Right renal cortex interstitium (tissue), 3 donors: ENCODE measurements at regions not wholly inside any gene's neighbourhood (a gene's known extent, or its start where the extent isn't known, plus 50 kb on each side); places are given as distances from the start of the nearest gene placed in this dataset.
"Not testable (repeated sequence)": the region's sequence is repeated elsewhere in the genome, so short reads cannot be mapped to it uniquely, and the experiment has no call there.

Experiments
- DNase-seq, 3 donors: peaks; one replicate each; pipeline ENCODE4 v3.0.0-alpha.2; 2013; ENCODE audit warnings: low read depth in 3 of 3, low spot score in 2 of 3

GRCh38 chr9:92242260-92243136 lies 51.0 kb downstream of the IARS1 start:
- no peak for DNase-seq

- DNase-seq, result no peak
These were observed 56.6 kb downstream of the IARS1 start for GRCh38 chr9:92236915-92237314.

- DNase-seq, result no peak
These were observed 57.0 kb downstream of the IARS1 start for GRCh38 chr9:92236465-92236864.

GRCh38 chr9:92234514-92234913 lies 59.0 kb downstream of the IARS1 start:
- no peak for DNase-seq

- no peak for DNase-seq
These were observed 61.3 kb downstream of the IARS1 start for GRCh38 chr9:92232190-92232589.

- DNase-seq, result no peak
These were observed 64.9 kb downstream of the IARS1 start for GRCh38 chr9:92228628-92229027.

- no peak for DNase-seq
These were observed 69.3 kb downstream of the IARS1 start for GRCh38 chr9:92224177-92224576.

GRCh38 chr9:92223758-92224157 lies 69.7 kb downstream of the IARS1 start:
- DNase-seq, result no peak

GRCh38 chr9:92208693-92209524 lies 84.6 kb downstream of the IARS1 start:
- DNase-seq, result no peak

GRCh38 chr9:92206488-92206887 lies 87.0 kb downstream of the IARS1 start:
- no peak for DNase-seq

- not testable (repeated sequence) for DNase-seq
These were observed 88.7 kb upstream of the SPTLC1 start for GRCh38 chr9:92203887-92204286.

- DNase-seq, result not testable (repeated sequence)
These were observed 83.0 kb upstream of the SPTLC1 start for GRCh38 chr9:92198237-92198636.

GRCh38 chr9:92196909-92197308 lies 81.7 kb upstream of the SPTLC1 start:
- DNase-seq, result no peak

- no peak for DNase-seq
These were observed 81.2 kb upstream of the SPTLC1 start for GRCh38 chr9:92196400-92196799.

- DNase-seq, result no peak
These were observed 76.6 kb upstream of the SPTLC1 start for GRCh38 chr9:92191801-92192200.

GRCh38 chr9:92190536-92190790 lies 75.2 kb upstream of the SPTLC1 start:
- DNase-seq, result no peak

- no peak for DNase-seq
These were observed 74.7 kb upstream of the SPTLC1 start for GRCh38 chr9:92189782-92190535.

- DNase-seq, result no peak
These were observed 74.0 kb upstream of the SPTLC1 start for GRCh38 chr9:92188969-92189781.

- DNase-seq, result no peak
These were observed 72.9 kb upstream of the SPTLC1 start for GRCh38 chr9:92187989-92188714.

GRCh38 chr9:92187390-92187789 lies 72.2 kb upstream of the SPTLC1 start:
- DNase-seq, result no peak
